Karpas-422 (cell line): ENCODE measurements at regions not wholly inside any gene's neighbourhood (a gene's known extent, or its start where the extent isn't known, plus 50 kb on each side); places are given as distances from the start of the nearest gene placed in this dataset.

Source experiments
- DNase-seq: peaks from one replicate; pipeline ENCODE4 v3.0.0-alpha.2; 2015
- H2AFZ ChIP-seq: fragments of 200-600 bp; sonication (generic); 2 replicates; pipeline ENCODE4 v1.6.1; 2014; ENCODE audit warnings: antibody characterized with exemption, low read length, mixed read lengths
- H3K27ac ChIP-seq: fragments of 200-600 bp; sonication (generic); 2 replicates; pipeline ENCODE4 v1.5.1; 2014; ENCODE audit warnings: mild to moderate bottlenecking, low read length, moderate library complexity
- H3K27me3 ChIP-seq: fragments of 200-600 bp; sonication (generic); 2 replicates; pipeline ENCODE4 v1.6.1; 2014; ENCODE audit warnings: low read length, mixed read lengths
- H3K36me3 ChIP-seq: fragments of 200-600 bp; sonication (generic); 2 replicates; pipeline ENCODE4 v1.6.1; 2014; ENCODE audit warnings: low read length, mixed read lengths; ENCODE audit not compliant: insufficient read depth
- H3K4me1 ChIP-seq: fragments of 200-600 bp; sonication (generic); 2 replicates; pipeline ENCODE4 v1.6.1; 2014; ENCODE audit warnings: mild to moderate bottlenecking, low read length, mixed read lengths
- H3K4me2 ChIP-seq: fragments of 200-600 bp; sonication (generic); 2 replicates; pipeline ENCODE4 v1.6.1; 2014; ENCODE audit warnings: low read length, low read depth, mild to moderate bottlenecking; ENCODE audit not compliant: poor library complexity, severe bottlenecking
- H3K4me3 ChIP-seq: fragments of 200-600 bp; sonication (generic); 2 replicates; pipeline ENCODE4 v1.5.1; 2014; ENCODE audit warnings: mild to moderate bottlenecking, antibody characterized with exemption, low read length, mixed read lengths
- H3K79me2 ChIP-seq: fragments of 200-600 bp; sonication (generic); 2 replicates; pipeline ENCODE4 v1.6.1; 2014; ENCODE audit warnings: mild to moderate bottlenecking, low read length, mixed read lengths
- H3K9ac ChIP-seq: fragments of 200-600 bp; sonication (generic); 2 replicates; pipeline ENCODE4 v1.6.0; 2014; ENCODE audit warnings: low read length
- H3K9me2 ChIP-seq: fragments of 200-600 bp; sonication (generic), shearing (Covaris generic); replicated peaks from 2 replicates; pipeline ENCODE4 v1.6.0; 2014; ENCODE audit warnings: mild to moderate bottlenecking, low read length, moderate library complexity; ENCODE audit not compliant: insufficient read depth
- H3K9me3 ChIP-seq: fragments of 300-700, 200-600 bp; sonication (generic); 2 replicates; pipeline ENCODE4 v1.6.1; 2014; ENCODE audit warnings: low read length, mixed read lengths
- H4K20me1 ChIP-seq: fragments of 200-600 bp; sonication (generic); 2 replicates; pipeline ENCODE4 v1.6.1; 2014; ENCODE audit warnings: mild to moderate bottlenecking, antibody characterized with exemption, low read length, low read depth; ENCODE audit not compliant: insufficient read depth

GRCh38 chr4:129622566-129622965 lies 526.6 kb downstream of the C4orf33 start:
- Histone ChIP-seq H3K9me2 (no peaks in the 10 kb centered on the region), H3K79me2 (no peaks in the 10 kb centered on the region), H3K36me3 (no peaks in the 10 kb centered on the region), H3K4me2 (peak overlapping the region; percentile 51), H3K9me3 (no peaks in the 10 kb centered on the region), H2AFZ (no peak overlapping the region), H4K20me1 (no peaks in the 10 kb centered on the region), H3K27me3 (no peaks in the 10 kb centered on the region; the same call in none of the 2 replicates), H3K4me3 (no peak overlapping the region), H3K27ac (no peak overlapping the region), H3K9ac (no peak overlapping the region), H3K4me1 (peaks cover 21% of the 10 kb centered on the region)
- no peak for DNase-seq

GRCh38 chr4:129623233-129623875 lies 527.4 kb downstream of the C4orf33 start:
- Histone ChIP-seq H3K9me2 (no peaks in the 10 kb centered on the region), H3K9ac (no peak overlapping the region), H4K20me1 (no peaks in the 10 kb centered on the region), H3K4me2 (no peak overlapping the region), H3K36me3 (no peaks in the 10 kb centered on the region), H3K4me3 (no peak overlapping the region), H3K27me3 (no peaks in the 10 kb centered on the region; the same call in none of the 2 replicates), H3K4me1 (peaks cover 21% of the 10 kb centered on the region), H3K27ac (no peak overlapping the region), H3K79me2 (no peaks in the 10 kb centered on the region), H3K9me3 (no peaks in the 10 kb centered on the region), H2AFZ (no peak overlapping the region)
- DNase-seq, result no peak

DNA sequence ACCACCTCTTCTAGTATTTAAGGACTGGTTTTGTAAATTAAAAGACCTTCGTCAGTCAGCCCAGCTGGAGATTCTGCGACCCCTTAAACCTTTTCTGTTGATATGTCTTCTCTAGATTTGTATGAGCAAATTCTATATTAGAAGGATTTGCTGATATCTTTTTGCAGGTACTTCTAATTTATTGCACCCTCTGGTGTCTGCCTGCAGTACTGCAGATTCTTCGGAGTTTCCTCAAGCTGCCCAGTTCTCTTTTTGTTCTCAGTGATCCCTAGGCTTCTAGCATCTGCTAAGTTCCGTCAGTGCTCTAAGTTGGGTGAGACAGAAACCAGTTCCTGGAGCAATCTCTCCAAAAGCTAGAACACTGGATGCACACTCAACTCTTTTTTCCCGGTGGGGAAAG lies 545.2 kb downstream of the C4orf33 start:
- Histone ChIP-seq H4K20me1 (no peaks in the 10 kb centered on the region), H3K9me2 (no peaks in the 10 kb centered on the region), H3K4me2 (no peak overlapping the region), H3K9me3 (no peaks in the 10 kb centered on the region), H3K9ac (no peak overlapping the region), H3K36me3 (no peaks in the 10 kb centered on the region), H3K27ac (no peak overlapping the region), H3K79me2 (no peaks in the 10 kb centered on the region), H3K4me1 (no peaks in the 10 kb centered on the region), H3K4me3 (no peak overlapping the region), H2AFZ (no peak overlapping the region), H3K27me3 (no peaks in the 10 kb centered on the region)
- DNase-seq, result peak; percentile 91

DNA sequence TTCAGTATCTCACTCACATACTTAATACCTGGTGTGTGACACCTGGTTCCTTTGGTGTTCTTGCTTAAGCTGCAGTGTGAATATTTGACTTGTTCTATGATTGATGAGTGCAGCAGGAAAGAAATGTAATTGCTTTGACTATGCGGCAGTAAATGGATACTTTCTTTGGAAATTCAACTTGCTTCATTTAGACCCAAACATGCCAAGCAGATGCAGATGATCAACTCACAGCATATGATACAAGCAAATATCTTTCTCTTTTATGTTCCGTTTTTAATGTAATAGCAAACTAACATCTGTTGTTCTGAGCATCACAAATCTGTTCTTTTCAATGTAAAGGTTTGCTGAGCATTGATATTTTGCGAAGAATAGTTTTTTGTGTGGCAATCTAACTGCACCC lies 549.5 kb downstream of the C4orf33 start:
- H3K4me1 ChIP-seq, result no peaks in the 10 kb centered on the region
- H3K79me2 ChIP-seq, result no peaks in the 10 kb centered on the region
- no peaks in the 10 kb centered on the region for H3K9me2 ChIP-seq
- no peak overlapping the region for H3K9ac ChIP-seq
- H3K36me3 ChIP-seq, result no peaks in the 10 kb centered on the region
- H3K9me3 ChIP-seq, result no peaks in the 10 kb centered on the region
- H3K4me3 ChIP-seq, result no peak overlapping the region
- no peaks in the 10 kb centered on the region for H4K20me1 ChIP-seq
- no peak overlapping the region for H2AFZ ChIP-seq
- H3K27ac ChIP-seq, result no peak overlapping the region
- H3K4me2 ChIP-seq, result no peak overlapping the region
- no peak for DNase-seq
- H3K27me3 ChIP-seq, result no peaks in the 10 kb centered on the region

GRCh38 chr4:129668092-129668491 lies 572.1 kb downstream of the C4orf33 start:
- Histone ChIP-seq H3K27ac (no peak overlapping the region), H3K9ac (no peak overlapping the region), H3K4me1 (no peaks in the 10 kb centered on the region), H3K9me2 (no peaks in the 10 kb centered on the region), H3K27me3 (no peaks in the 10 kb centered on the region), H3K4me3 (no peak overlapping the region), H3K79me2 (no peaks in the 10 kb centered on the region), H2AFZ (no peak overlapping the region), H3K36me3 (no peaks in the 10 kb centered on the region), H3K9me3 (no peaks in the 10 kb centered on the region), H3K4me2 (no peak overlapping the region), H4K20me1 (no peaks in the 10 kb centered on the region)
- DNase-seq, result no peak

- Histone ChIP-seq H3K36me3 (no peaks in the 10 kb centered on the region), H3K9me3 (no peaks in the 10 kb centered on the region), H3K9me2 (no peaks in the 10 kb centered on the region), H3K9ac (no peak overlapping the region), H3K4me1 (no peaks in the 10 kb centered on the region), H3K4me3 (no peak overlapping the region), H2AFZ (no peak overlapping the region), H3K4me2 (no peak overlapping the region), H3K27ac (no peak overlapping the region), H4K20me1 (no peaks in the 10 kb centered on the region), H3K79me2 (no peaks in the 10 kb centered on the region), H3K27me3 (no peaks in the 10 kb centered on the region)
- no peak for DNase-seq
Observed at GRCh38 chr4:129672941-129673340, 577.0 kb downstream of the C4orf33 start.

GRCh38 chr4:129675036-129675435 lies 579.1 kb downstream of the C4orf33 start:
- H3K79me2 ChIP-seq, result no peaks in the 10 kb centered on the region
- no peaks in the 10 kb centered on the region for H3K9me3 ChIP-seq
- H2AFZ ChIP-seq, result no peak overlapping the region
- H3K27ac ChIP-seq, result no peak overlapping the region
- H3K4me2 ChIP-seq, result no peak overlapping the region
- no peak for DNase-seq
- peaks cover 5% of the 10 kb centered on the region; the same call in 1 of the 2 replicates for H3K9me2 ChIP-seq
- H3K4me1 ChIP-seq, result no peaks in the 10 kb centered on the region
- no peaks in the 10 kb centered on the region for H3K27me3 ChIP-seq
- H3K9ac ChIP-seq, result no peak overlapping the region
- no peak overlapping the region for H3K4me3 ChIP-seq
- H4K20me1 ChIP-seq, result no peaks in the 10 kb centered on the region
- H3K36me3 ChIP-seq, result no peaks in the 10 kb centered on the region

- Histone ChIP-seq H3K9me3 (no peaks in the 10 kb centered on the region), H3K36me3 (no peaks in the 10 kb centered on the region), H3K4me2 (no peak overlapping the region), H4K20me1 (no peaks in the 10 kb centered on the region), H2AFZ (no peak overlapping the region), H3K9me2 (peaks cover 5% of the 10 kb centered on the region; the same call in 1 of the 2 replicates), H3K27ac (no peak overlapping the region), H3K9ac (no peak overlapping the region), H3K27me3 (no peaks in the 10 kb centered on the region), H3K4me3 (no peak overlapping the region), H3K79me2 (no peaks in the 10 kb centered on the region), H3K4me1 (no peaks in the 10 kb centered on the region)
- no peak for DNase-seq
Observed at GRCh38 chr4:129676934-129677333, 581.0 kb downstream of the C4orf33 start.
